RWPE1 (cell line): ENCODE measurements at regions not wholly inside any gene's neighbourhood (a gene's known extent, or its start where the extent isn't known, plus 50 kb on each side); places are given as distances from the start of the nearest gene placed in this dataset.

Source experiments
- CTCF ChIA-PET: fragments of 350-600 bp; sonication (Branson Sonifier 250); formaldehyde crosslinking; extraction: SDS; loops from one replicate; lab custom pipeline; 2021; lab: Yijun Ruan, JAX
- POLR2A ChIA-PET: fragments of 400-600 bp; formaldehyde crosslinking; extraction: SDS; loops from one replicate; lab custom pipeline; 2020; ENCODE audit warnings: antibody characterized with exemption; ENCODE audit not compliant: low non-redundant PET; lab: Yijun Ruan, JAX
- DNase-seq: peaks from one replicate; pipeline ENCODE4 v3.0.0; 2012; ENCODE audit warnings: low spot score
- H3K27ac ChIP-seq: fragments of 450-650 bp; 2 replicates; pipeline ENCODE4 v1.5.1; 2017
- TF ChIP-seq, protein P1 (sequence below): fragments of 450-650 bp; conservative IDR thresholded peaks from 2 replicates; pipeline ENCODE4 v1.5.1; 2017; ENCODE audit warnings: low read depth, mild to moderate bottlenecking

DNA sequence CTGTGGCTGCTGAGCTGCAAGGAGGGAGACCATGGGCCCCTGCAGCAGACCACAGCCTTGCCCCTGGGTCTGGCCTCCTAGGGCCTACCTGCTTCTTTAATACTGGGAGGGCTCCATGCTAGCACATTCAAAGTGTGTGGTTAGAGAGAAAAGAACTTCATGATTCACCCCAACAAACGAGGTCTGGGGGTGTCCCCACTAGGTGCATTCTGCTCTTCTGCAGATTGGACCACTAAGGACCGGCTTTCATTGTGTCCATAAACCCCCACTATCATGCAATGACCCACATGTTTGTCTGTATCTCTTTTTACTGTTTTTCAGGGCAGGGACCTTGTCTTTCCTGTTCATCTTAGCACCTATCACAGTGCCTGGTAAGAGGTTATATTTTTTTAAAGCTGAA lies 185.4 kb downstream of the OMA1 start:
- H3K27ac ChIP-seq: no peak overlapping the region
- ChIA-PET POLR2A (no interaction called here), CTCF (no interaction called here)
- TF ChIP-seq, protein P1, sequence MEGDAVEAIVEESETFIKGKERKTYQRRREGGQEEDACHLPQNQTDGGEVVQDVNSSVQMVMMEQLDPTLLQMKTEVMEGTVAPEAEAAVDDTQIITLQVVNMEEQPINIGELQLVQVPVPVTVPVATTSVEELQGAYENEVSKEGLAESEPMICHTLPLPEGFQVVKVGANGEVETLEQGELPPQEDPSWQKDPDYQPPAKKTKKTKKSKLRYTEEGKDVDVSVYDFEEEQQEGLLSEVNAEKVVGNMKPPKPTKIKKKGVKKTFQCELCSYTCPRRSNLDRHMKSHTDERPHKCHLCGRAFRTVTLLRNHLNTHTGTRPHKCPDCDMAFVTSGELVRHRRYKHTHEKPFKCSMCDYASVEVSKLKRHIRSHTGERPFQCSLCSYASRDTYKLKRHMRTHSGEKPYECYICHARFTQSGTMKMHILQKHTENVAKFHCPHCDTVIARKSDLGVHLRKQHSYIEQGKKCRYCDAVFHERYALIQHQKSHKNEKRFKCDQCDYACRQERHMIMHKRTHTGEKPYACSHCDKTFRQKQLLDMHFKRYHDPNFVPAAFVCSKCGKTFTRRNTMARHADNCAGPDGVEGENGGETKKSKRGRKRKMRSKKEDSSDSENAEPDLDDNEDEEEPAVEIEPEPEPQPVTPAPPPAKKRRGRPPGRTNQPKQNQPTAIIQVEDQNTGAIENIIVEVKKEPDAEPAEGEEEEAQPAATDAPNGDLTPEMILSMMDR: no peak
- no peak for DNase-seq

DNA sequence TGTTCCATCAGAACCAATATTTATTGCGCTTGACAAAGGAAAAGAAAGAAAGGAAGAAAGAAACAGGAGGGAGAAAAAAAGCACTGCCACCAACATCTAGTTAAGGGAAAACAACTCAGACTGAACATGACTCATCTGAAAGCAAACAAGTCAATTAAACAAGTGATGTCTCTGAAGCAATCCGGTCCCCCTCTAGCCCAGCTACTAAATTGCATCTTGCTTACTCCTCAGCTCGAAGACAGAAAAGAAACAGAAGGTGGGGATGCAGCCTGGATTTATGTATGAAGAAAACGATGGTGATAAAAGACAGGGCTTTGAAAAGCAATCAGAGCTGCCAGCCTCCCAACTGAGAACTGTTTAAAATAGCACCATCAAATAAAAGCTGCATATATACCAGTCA lies 188.2 kb downstream of the OMA1 start:
- CTCF ChIA-PET: no interaction called here
- TF ChIP-seq, protein P1: no peak
- no peak overlapping the region for H3K27ac ChIP-seq
- POLR2A ChIA-PET: no interaction called here
- DNase-seq: peak; percentile 17

DNA sequence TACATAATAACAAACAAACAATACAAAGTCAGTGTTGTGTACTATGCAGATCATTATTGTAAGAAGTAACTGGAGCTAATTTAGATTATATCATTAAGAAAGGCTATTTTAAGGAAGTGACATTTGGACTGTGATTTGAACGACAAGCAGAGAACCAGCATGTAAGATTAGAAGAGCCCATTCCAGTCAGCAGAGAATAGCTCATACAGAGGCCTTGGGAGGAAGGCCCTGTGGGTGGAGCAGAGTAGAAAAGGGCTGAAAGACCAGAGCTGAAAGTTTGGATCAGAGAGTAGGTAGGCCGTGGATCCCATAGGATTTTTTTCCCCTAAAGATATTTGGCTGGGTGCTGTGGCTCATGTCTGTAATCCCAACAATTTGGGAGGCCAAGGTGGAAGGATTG lies 190.1 kb downstream of the OMA1 start:
- CTCF ChIA-PET: no interaction called here
- no peak for DNase-seq
- POLR2A ChIA-PET: no interaction called here
- no peak overlapping the region for H3K27ac ChIP-seq
- TF ChIP-seq, protein P1: no peak

DNA sequence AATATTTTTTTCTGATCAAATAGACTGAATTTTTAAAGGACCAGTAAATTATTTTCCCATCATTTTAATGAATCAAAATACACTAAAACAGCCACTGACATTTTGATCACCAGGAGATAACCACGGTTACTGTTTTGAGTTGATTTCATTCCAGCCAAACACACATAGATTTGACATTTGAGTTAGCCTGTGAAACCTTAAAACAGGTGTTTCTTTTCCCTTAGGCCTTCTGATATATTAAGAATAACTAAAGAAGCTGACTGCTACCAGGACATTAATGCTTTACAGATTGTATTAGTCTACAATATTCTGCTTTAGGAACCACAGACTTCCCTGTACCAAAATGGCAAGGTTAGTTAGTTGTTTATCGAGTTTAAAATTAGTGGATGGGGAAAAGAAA lies 193.4 kb downstream of the OMA1 start:
- TF ChIP-seq, protein P1: no peak
- ChIA-PET CTCF (no interaction called here), POLR2A (no interaction called here)
- DNase-seq: no peak
- no peak overlapping the region for H3K27ac ChIP-seq

DNA sequence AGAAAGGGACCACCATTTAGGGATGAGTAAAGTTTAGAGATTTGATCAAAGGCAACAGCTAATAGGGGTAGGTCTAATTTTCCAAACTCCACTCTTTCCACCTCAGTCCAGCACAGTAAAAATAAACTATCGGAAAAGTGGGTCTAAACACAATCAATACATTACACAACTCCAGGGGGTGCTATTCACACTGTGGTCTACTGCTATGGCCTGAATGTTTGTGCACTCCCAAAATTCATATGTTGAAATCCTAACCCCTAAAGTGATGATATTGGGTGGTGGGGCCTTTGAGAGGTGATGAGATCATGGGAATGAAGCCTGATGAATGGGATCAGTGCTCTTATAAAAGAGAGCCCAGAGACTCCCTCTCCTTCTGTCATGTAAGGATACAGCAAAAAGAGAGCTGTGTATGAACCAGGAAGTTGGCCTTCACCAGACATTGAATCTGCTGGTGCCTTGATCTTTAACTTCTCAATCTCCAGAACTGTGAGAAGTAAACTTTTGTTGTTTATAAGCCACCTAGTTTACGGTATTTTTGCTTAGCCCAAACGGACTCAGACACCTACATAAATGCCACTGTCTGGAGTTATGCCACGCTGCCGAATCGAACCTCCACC lies 193.9 kb downstream of the OMA1 start:
- no peak overlapping the region for H3K27ac ChIP-seq
- no peak for DNase-seq
- POLR2A ChIA-PET: no interaction called here
- CTCF ChIA-PET: no interaction called here
- TF ChIP-seq, protein P1: no peak

DNA sequence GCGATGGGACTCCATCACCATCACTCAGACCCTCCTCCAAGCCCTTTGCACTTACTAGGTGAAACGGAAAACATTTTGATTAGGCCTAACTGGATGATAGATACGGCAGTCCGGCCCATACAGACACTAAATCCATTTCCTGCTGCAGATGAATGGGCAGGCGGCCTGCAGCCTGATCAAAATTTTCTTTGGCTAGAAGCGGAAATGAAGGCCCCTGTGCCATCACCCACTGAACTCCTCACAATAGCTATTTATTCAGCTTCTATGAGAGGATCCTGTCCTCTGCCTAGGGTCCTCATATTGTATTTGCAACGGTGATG lies 200.5 kb downstream of the OMA1 start:
- TF ChIP-seq, protein P1: no peak
- no peak overlapping the region for H3K27ac ChIP-seq
- ChIA-PET POLR2A (no interaction called here), CTCF (no interaction called here)
- no peak for DNase-seq
